Suprapubic skin (tissue), 4 donors: ENCODE measurements at regions not wholly inside any gene's neighbourhood (a gene's known extent, or its start where the extent isn't known, plus 50 kb on each side); places are given as distances from the start of the nearest gene placed in this dataset.

Experiments
- CTCF ChIP-seq, 2 donors: fragments of 200-600 bp in 1 of 2; fragments of 450-650 bp in 1 of 2; sonication (generic) in 1 of 2; IDR thresholded peaks; one replicate each; pipeline ENCODE4 v1.5.1; 2016 to 2019; ENCODE audit warnings: antibody characterized with exemption in 2 of 2, mild to moderate bottlenecking in 1 of 2, moderate library complexity in 1 of 2
- EP300 ChIP-seq: sonication (generic); formaldehyde crosslinking; IDR thresholded peaks from one replicate; pipeline ENCODE4 v1.6.1; 2017; ENCODE audit warnings: antibody characterized with exemption
- POLR2A ChIP-seq, 2 donors: fragments of 450-650 bp; IDR thresholded peaks; one replicate each; pipeline ENCODE4 v1.6.1; 2017; ENCODE audit warnings: antibody characterized with exemption in 2 of 2, mild to moderate bottlenecking in 2 of 2, moderate library complexity in 2 of 2
- POLR2AphosphoS5 ChIP-seq, 3 donors: sonication (generic); formaldehyde crosslinking; IDR thresholded peaks; one replicate each; pipeline ENCODE4 v1.6.1; 2017; ENCODE audit warnings: antibody characterized with exemption in 3 of 3

GRCh38 chr2:143916781-143917180 is 603.1 kb downstream of the ZEB2 start:
- no peak for TF ChIP-seq CTCF (IDR thresholded peaks at IDR 0.05)
- no peak for TF ChIP-seq POLR2AphosphoS5 (IDR thresholded peaks at IDR 0.05)
- TF ChIP-seq POLR2A (IDR thresholded peaks at IDR 0.05) = no peak
- no peak for TF ChIP-seq EP300
